ENCODE measurements at regions not wholly inside any gene's neighbourhood (a gene's known extent, or its start where the extent isn't known, plus 50 kb on each side); places are given as distances from the start of the nearest gene placed in this dataset.

DNA sequence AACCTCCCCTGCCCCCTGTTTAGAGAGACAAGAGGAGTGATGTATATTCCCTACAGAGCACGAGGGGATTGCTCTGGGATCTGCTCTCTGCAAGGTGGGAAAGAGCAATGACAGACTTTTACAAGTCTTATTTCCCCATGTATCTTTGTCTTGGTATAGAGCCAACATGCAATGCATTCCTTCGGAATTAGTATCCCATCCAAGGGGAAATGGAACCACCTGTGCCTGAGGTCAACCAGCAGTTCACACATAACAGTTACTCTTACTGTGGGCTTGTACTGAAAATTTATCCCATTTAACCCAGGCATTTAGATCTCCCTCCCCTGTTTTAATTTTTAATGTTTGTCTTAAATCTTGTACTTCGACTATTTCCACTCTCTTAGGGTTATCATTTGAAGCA is 250.4 kb downstream of the C6orf118 start:
- DNase-seq (no peak), ATAC-seq (ENCODE audit: poor library complexity) (no peak)
- intact Hi-C loops (cut with DNase I, micrococcal nuclease), result no loop called here
- Mint-ChIP-seq H3K27ac (no peak overlapping the region), H3K4me1 (ENCODE audit: low read depth) (no peaks in the 10 kb centered on the region), H3K27me3 (no peaks in the 10 kb centered on the region), H3K36me3 (ENCODE audit: low read depth) (no peaks in the 10 kb centered on the region), H3K9me3 (peaks cover 7% of the 10 kb centered on the region), H3K4me3 (no peak overlapping the region)
- Histone ChIP-seq H3K4me1 (ENCODE audit: insufficient read depth, low read length) (no peaks in the 10 kb centered on the region), H3K27ac (ENCODE audit: low read depth in 1 of 2, low read length in 2 of 2) (no peak overlapping the region), H3K9me3 (ENCODE audit: control insufficient read depth in 1 of 2, insufficient read depth in 1 of 2, low read length in 2 of 2) (peaks cover 0 to 8% of the 10 kb centered on the region in 2 experiments), H3K4me3 (ENCODE audit: low read length) (no peak overlapping the region), H3K27me3 (ENCODE audit: control insufficient read depth in 1 of 2, insufficient read depth in 2 of 2, low read length in 2 of 2) (no peaks in the 10 kb centered on the region), H3K36me3 (ENCODE audit: insufficient read depth, low read length) (no peaks in the 10 kb centered on the region)
- CTCF ChIA-PET, result no interaction called here
- TF ChIP-seq, protein P1, sequence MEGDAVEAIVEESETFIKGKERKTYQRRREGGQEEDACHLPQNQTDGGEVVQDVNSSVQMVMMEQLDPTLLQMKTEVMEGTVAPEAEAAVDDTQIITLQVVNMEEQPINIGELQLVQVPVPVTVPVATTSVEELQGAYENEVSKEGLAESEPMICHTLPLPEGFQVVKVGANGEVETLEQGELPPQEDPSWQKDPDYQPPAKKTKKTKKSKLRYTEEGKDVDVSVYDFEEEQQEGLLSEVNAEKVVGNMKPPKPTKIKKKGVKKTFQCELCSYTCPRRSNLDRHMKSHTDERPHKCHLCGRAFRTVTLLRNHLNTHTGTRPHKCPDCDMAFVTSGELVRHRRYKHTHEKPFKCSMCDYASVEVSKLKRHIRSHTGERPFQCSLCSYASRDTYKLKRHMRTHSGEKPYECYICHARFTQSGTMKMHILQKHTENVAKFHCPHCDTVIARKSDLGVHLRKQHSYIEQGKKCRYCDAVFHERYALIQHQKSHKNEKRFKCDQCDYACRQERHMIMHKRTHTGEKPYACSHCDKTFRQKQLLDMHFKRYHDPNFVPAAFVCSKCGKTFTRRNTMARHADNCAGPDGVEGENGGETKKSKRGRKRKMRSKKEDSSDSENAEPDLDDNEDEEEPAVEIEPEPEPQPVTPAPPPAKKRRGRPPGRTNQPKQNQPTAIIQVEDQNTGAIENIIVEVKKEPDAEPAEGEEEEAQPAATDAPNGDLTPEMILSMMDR (IDR thresholded peaks at IDR 0.05), result no peak
- POLR2A ChIA-PET, result no interaction called here

DNA sequence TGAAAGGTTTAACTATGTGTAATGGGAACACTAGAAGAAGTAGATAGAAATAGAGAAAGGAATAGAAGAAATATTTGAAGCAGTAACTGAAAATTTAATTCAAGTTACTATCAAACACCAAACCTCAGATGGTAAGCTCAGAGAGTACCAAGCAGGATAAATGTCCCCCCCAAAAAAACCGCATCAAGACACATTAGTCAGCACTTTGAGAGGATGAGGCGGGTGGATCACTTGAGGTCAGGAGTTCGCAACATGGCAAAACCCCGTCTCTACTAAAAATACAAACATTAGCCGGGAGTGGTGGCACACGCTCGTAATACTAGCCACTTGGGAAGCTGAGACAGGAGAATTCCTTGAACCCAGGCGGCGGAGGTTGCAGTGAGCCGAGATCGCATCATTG is 253.1 kb downstream of the C6orf118 start:
- Histone ChIP-seq H3K27me3 (ENCODE audit: control insufficient read depth in 1 of 2, insufficient read depth in 2 of 2, low read length in 2 of 2) (no peaks in the 10 kb centered on the region), H3K9me3 (ENCODE audit: control insufficient read depth in 1 of 2, insufficient read depth in 1 of 2, low read length in 2 of 2) (peaks cover 0 to 16% of the 10 kb centered on the region in 2 experiments), H3K27ac (ENCODE audit: low read depth in 1 of 2, low read length in 2 of 2) (no peak overlapping the region), H3K4me1 (ENCODE audit: insufficient read depth, low read length) (no peaks in the 10 kb centered on the region), H3K36me3 (ENCODE audit: insufficient read depth, low read length) (no peaks in the 10 kb centered on the region), H3K4me3 (ENCODE audit: low read length) (no peak overlapping the region)
- ChIA-PET CTCF (no interaction called here), POLR2A (no interaction called here)
- no peaks in the 10 kb centered on the region for H3K4me1 Mint-ChIP-seq (ENCODE audit: low read depth)
- H3K9me3 Mint-ChIP-seq, result peaks cover 7% of the 10 kb centered on the region
- H3K27ac Mint-ChIP-seq, result no peak overlapping the region
- intact Hi-C loops (cut with DNase I, micrococcal nuclease), result no loop called here
- H3K27me3 Mint-ChIP-seq, result no peaks in the 10 kb centered on the region
- no peak for DNase-seq
- no peak overlapping the region for H3K4me3 Mint-ChIP-seq
- TF ChIP-seq, protein P1 (IDR thresholded peaks at IDR 0.05), result no peak
- no peak for ATAC-seq (ENCODE audit: poor library complexity)
- no peaks in the 10 kb centered on the region for H3K36me3 Mint-ChIP-seq (ENCODE audit: low read depth)

DNA sequence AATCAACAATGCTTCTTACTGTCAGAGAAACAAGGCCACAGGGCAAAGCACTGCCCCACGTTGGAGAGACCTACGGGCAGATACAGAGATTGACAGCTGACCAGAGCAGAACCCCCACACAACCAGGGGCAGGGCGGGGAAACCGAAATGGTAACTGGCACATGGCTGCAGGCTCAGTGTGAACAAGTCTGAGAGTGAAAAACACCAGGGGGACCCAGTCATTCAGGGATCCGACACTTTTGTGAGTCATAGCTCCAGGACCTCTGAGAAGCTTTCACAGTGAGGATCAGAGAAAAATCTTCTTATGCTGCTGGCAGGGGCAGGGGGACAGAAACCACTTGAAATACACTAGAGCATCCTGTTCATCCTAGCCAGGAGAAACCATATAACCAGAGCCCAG is 254.2 kb downstream of the C6orf118 start:
- ATAC-seq (ENCODE audit: poor library complexity), result no peak
- Histone ChIP-seq H3K4me3 (ENCODE audit: low read length) (no peak overlapping the region), H3K27ac (ENCODE audit: low read depth in 1 of 2, low read length in 2 of 2) (no peak overlapping the region), H3K27me3 (ENCODE audit: control insufficient read depth in 1 of 2, insufficient read depth in 2 of 2, low read length in 2 of 2) (no peaks in the 10 kb centered on the region), H3K9me3 (ENCODE audit: control insufficient read depth in 1 of 2, insufficient read depth in 1 of 2, low read length in 2 of 2) (peaks cover 0 to 16% of the 10 kb centered on the region in 2 experiments), H3K4me1 (ENCODE audit: insufficient read depth, low read length) (no peaks in the 10 kb centered on the region), H3K36me3 (ENCODE audit: insufficient read depth, low read length) (no peaks in the 10 kb centered on the region)
- Mint-ChIP-seq H3K27ac (no peak overlapping the region), H3K27me3 (no peaks in the 10 kb centered on the region), H3K9me3 (peaks cover 7% of the 10 kb centered on the region), H3K4me1 (ENCODE audit: low read depth) (no peaks in the 10 kb centered on the region), H3K36me3 (ENCODE audit: low read depth) (no peaks in the 10 kb centered on the region), H3K4me3 (no peak overlapping the region)
- intact Hi-C loops (cut with DNase I, micrococcal nuclease), result no loop called here
- TF ChIP-seq, protein P1 (IDR thresholded peaks at IDR 0.05), result no peak
- ChIA-PET CTCF (no interaction called here), POLR2A (no interaction called here)
- no peak for DNase-seq

Data from CD4-positive, alpha-beta T cell (primary cell).